ENCODE measurements at regions not wholly inside any gene's neighbourhood (a gene's known extent, or its start where the extent isn't known, plus 50 kb on each side); places are given as distances from the start of the nearest gene placed in this dataset.

GRCh38 chr7:45292481-45292880, 134.9 kb downstream of the RAMP3 start:
- intact Hi-C loops (cut with micrococcal nuclease; ENCODE audit: unreplicated experiment) = no loop called here
- ChIA-PET CTCF (no interaction called here), POLR2A (no interaction called here)
- H3K4me1 Mint-ChIP-seq (ENCODE audit: low read depth, unreplicated experiment) = no peaks in the 10 kb centered on the region
- TF ChIP-seq CTCF (IDR thresholded peaks at IDR 0.05; ENCODE audit: insufficient read depth in 1 of 2, low read depth in 1 of 2, low read length in 1 of 2, severe bottlenecking in 1 of 2, unreplicated experiment in 1 of 2) = no peak
- no TSS peak for BruUV-seq (replicated peaks)
- no peak overlapping the region for H3K4me3 ChIP-seq (ENCODE audit: low read depth, low read length)
- no peaks in the 10 kb centered on the region for H3K36me3 Mint-ChIP-seq (ENCODE audit: insufficient read depth, unreplicated experiment)
- no peaks in the 10 kb centered on the region for H3K36me3 ChIP-seq (ENCODE audit: control insufficient read depth, insufficient read depth, low read length)
- no peak overlapping the region for H3K4me3 Mint-ChIP-seq (ENCODE audit: unreplicated experiment)
- no peak overlapping the region for H3K27ac Mint-ChIP-seq (ENCODE audit: unreplicated experiment)
- no peaks in the 10 kb centered on the region for H3K4me1 ChIP-seq
- no peak for DNase-seq
- H3K27me3 ChIP-seq (replicated peaks; ENCODE audit: control insufficient read depth, insufficient read depth, low read length) = no peaks in the 10 kb centered on the region
- H3K9me3 ChIP-seq = no peaks in the 10 kb centered on the region
- H3K9me3 Mint-ChIP-seq (ENCODE audit: unreplicated experiment) = no peaks in the 10 kb centered on the region
- H3K27me3 Mint-ChIP-seq (ENCODE audit: insufficient read depth, unreplicated experiment) = peaks cover 6% of the 10 kb centered on the region

- no peaks in the 10 kb centered on the region for H3K4me1 ChIP-seq
Observed at GRCh38 chr7:45293295-45293942, 135.8 kb downstream of the RAMP3 start.

GRCh38 chr7:45294559-45294958, 137.0 kb downstream of the RAMP3 start:
- no peak for DNase-seq
- no peaks in the 10 kb centered on the region for H3K36me3 Mint-ChIP-seq (ENCODE audit: insufficient read depth, unreplicated experiment)
- TF ChIP-seq CTCF (IDR thresholded peaks at IDR 0.05; ENCODE audit: insufficient read depth in 1 of 2, low read depth in 1 of 2, low read length in 1 of 2, severe bottlenecking in 1 of 2, unreplicated experiment in 1 of 2) = no peak
- Histone ChIP-seq H3K27me3 (replicated peaks; ENCODE audit: control insufficient read depth, insufficient read depth, low read length) (no peaks in the 10 kb centered on the region), H3K4me3 (ENCODE audit: low read depth, low read length) (no peak overlapping the region), H3K9me3 (no peaks in the 10 kb centered on the region), H3K36me3 (ENCODE audit: control insufficient read depth, insufficient read depth, low read length) (no peaks in the 10 kb centered on the region), H3K4me1 (no peaks in the 10 kb centered on the region)
- H3K4me3 Mint-ChIP-seq (ENCODE audit: unreplicated experiment) = no peak overlapping the region
- no peaks in the 10 kb centered on the region for H3K9me3 Mint-ChIP-seq (ENCODE audit: unreplicated experiment)
- no peaks in the 10 kb centered on the region for H3K4me1 Mint-ChIP-seq (ENCODE audit: low read depth, unreplicated experiment)
- H3K27ac Mint-ChIP-seq (ENCODE audit: unreplicated experiment) = no peak overlapping the region
- intact Hi-C loops (cut with micrococcal nuclease; ENCODE audit: unreplicated experiment) = no loop called here
- POLR2A ChIA-PET = no interaction called here
- CTCF ChIA-PET = no interaction called here
- peaks cover 11% of the 10 kb centered on the region for H3K27me3 Mint-ChIP-seq (ENCODE audit: insufficient read depth, unreplicated experiment)
- BruUV-seq (replicated peaks) = no TSS peak

More at GRCh38 chr7:45293295-45293942, 135.8 kb downstream of the RAMP3 start:
- no peak overlapping the region for H3K4me3 Mint-ChIP-seq (ENCODE audit: unreplicated experiment)
- no TSS peak for BruUV-seq (replicated peaks)
- Histone ChIP-seq H3K27me3 (replicated peaks; ENCODE audit: control insufficient read depth, insufficient read depth, low read length) (no peaks in the 10 kb centered on the region), H3K4me3 (ENCODE audit: low read depth, low read length) (no peak overlapping the region), H3K9me3 (no peaks in the 10 kb centered on the region), H3K36me3 (ENCODE audit: control insufficient read depth, insufficient read depth, low read length) (no peaks in the 10 kb centered on the region)
- H3K4me1 Mint-ChIP-seq (ENCODE audit: low read depth, unreplicated experiment) = no peaks in the 10 kb centered on the region
- no peak for DNase-seq
- ChIA-PET CTCF (no interaction called here), POLR2A (no interaction called here)
- no peak for TF ChIP-seq CTCF (IDR thresholded peaks at IDR 0.05; ENCODE audit: insufficient read depth in 1 of 2, low read depth in 1 of 2, low read length in 1 of 2, severe bottlenecking in 1 of 2, unreplicated experiment in 1 of 2)
- H3K36me3 Mint-ChIP-seq (ENCODE audit: insufficient read depth, unreplicated experiment) = no peaks in the 10 kb centered on the region
- H3K27ac Mint-ChIP-seq (ENCODE audit: unreplicated experiment) = no peak overlapping the region
- intact Hi-C loops (cut with micrococcal nuclease; ENCODE audit: unreplicated experiment) = no loop called here
- H3K9me3 Mint-ChIP-seq (ENCODE audit: unreplicated experiment) = no peaks in the 10 kb centered on the region
- H3K27me3 Mint-ChIP-seq (ENCODE audit: insufficient read depth, unreplicated experiment) = peaks cover 5% of the 10 kb centered on the region

All from Caco-2 (cell line).